ENCODE measurements at regions not wholly inside any gene's neighbourhood (a gene's known extent, or its start where the extent isn't known, plus 50 kb on each side); places are given as distances from the start of the nearest gene placed in this dataset.

DNA sequence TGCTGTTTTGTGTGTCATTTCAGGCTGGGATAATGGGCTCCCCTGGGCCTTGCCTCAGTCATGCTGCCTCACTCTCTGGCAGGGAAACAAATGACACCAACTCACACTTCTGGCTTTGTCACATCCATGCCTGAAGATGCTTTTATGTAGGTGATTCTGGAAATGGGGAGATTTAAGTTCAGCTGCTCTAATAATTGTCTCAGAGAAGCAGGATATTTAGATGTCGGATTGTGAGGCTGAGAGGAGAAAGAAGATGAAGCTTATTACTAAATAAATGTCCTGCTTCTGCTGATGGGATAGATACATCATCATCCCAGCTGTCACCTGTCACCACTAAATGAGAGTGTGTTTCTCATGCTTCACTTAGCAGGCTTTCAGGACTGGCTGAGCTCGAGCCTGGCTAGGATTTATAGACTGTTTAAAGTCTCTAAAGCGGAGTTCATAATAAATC, 480.2 kb upstream of the SPTLC3 start:
- ChIA-PET POLR2A (no interaction called here), CTCF (ENCODE audit: low intra/inter-chr PET ratio) (no interaction called here)
- TF ChIP-seq ZNF408 (CRISPR knock-in tag; IDR thresholded peaks at IDR 0.05; ENCODE audit: low read depth) = no peak
- TF ChIP-seq ZNF165 (CRISPR knock-in tag; IDR thresholded peaks at IDR 0.05; ENCODE audit: borderline replicate concordance) = no peak
- TF ChIP-seq LARP7 (IDR thresholded peaks at IDR 0.05) = no peak
- no peak for TF ChIP-seq TCFL5 (CRISPR knock-in tag; conservative IDR thresholded peaks at IDR 0.05)
- no peak for TF ChIP-seq ZBTB2 (IDR thresholded peaks at IDR 0.05)
- no peak for TF ChIP-seq ILF3 (IDR thresholded peaks at IDR 0.05; ENCODE audit: borderline replicate concordance)
- no peak for TF ChIP-seq SAFB (IDR thresholded peaks at IDR 0.05; ENCODE audit: borderline replicate concordance, low read depth, low read length)
- TF ChIP-seq CHD2 (IDR thresholded peaks at IDR 0.05; ENCODE audit: low read depth, low read length) = no peak
- TF ChIP-seq POLR3G (IDR thresholded peaks at IDR 0.05; ENCODE audit: extremely low read depth, insufficient read length, insufficient replicate concordance) = no peak
- no peak for TF ChIP-seq SRSF9 (IDR thresholded peaks at IDR 0.05; ENCODE audit: borderline replicate concordance, low read depth, low read length)
- no peak for TF ChIP-seq ZNF445 (CRISPR knock-in tag; IDR thresholded peaks at IDR 0.05; ENCODE audit: low read depth)
- no peak for TF ChIP-seq RFX1 (IDR thresholded peaks at IDR 0.05)
- TF ChIP-seq RBBP5 (IDR thresholded peaks at IDR 0.05; ENCODE audit: borderline replicate concordance, insufficient read depth, low read length, poor library complexity, severe bottlenecking) = no peak
- TF ChIP-seq SP2 (IDR thresholded peaks at IDR 0.05; ENCODE audit: extremely low read depth, low read depth, low read length, poor library complexity, severe bottlenecking) = no peak
- no peak for TF ChIP-seq WHSC1 (IDR thresholded peaks at IDR 0.05; ENCODE audit: low read length)
- no peak for TF ChIP-seq NRF1 (conservative IDR thresholded peaks at IDR 0.05 in 1 of 2, IDR thresholded peaks at IDR 0.05 in 1 of 2)
- no peak for TF ChIP-seq NCOA2 (IDR thresholded peaks at IDR 0.05; ENCODE audit: partially characterized antibody in 2 of 2)
- TF ChIP-seq, protein P1, sequence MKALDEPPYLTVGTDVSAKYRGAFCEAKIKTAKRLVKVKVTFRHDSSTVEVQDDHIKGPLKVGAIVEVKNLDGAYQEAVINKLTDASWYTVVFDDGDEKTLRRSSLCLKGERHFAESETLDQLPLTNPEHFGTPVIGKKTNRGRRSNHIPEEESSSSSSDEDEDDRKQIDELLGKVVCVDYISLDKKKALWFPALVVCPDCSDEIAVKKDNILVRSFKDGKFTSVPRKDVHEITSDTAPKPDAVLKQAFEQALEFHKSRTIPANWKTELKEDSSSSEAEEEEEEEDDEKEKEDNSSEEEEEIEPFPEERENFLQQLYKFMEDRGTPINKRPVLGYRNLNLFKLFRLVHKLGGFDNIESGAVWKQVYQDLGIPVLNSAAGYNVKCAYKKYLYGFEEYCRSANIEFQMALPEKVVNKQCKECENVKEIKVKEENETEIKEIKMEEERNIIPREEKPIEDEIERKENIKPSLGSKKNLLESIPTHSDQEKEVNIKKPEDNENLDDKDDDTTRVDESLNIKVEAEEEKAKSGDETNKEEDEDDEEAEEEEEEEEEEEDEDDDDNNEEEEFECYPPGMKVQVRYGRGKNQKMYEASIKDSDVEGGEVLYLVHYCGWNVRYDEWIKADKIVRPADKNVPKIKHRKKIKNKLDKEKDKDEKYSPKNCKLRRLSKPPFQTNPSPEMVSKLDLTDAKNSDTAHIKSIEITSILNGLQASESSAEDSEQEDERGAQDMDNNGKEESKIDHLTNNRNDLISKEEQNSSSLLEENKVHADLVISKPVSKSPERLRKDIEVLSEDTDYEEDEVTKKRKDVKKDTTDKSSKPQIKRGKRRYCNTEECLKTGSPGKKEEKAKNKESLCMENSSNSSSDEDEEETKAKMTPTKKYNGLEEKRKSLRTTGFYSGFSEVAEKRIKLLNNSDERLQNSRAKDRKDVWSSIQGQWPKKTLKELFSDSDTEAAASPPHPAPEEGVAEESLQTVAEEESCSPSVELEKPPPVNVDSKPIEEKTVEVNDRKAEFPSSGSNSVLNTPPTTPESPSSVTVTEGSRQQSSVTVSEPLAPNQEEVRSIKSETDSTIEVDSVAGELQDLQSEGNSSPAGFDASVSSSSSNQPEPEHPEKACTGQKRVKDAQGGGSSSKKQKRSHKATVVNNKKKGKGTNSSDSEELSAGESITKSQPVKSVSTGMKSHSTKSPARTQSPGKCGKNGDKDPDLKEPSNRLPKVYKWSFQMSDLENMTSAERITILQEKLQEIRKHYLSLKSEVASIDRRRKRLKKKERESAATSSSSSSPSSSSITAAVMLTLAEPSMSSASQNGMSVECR (CRISPR knock-in tag; IDR thresholded peaks at IDR 0.05) = no peak
- no peak for TF ChIP-seq CXXC5 (CRISPR knock-in tag; IDR thresholded peaks at IDR 0.05)
- FAIRE-seq (no peak), DNase-seq (ENCODE audit: extremely low read depth in 1 of 4, low spot score in 3 of 4) (no peak), ATAC-seq (no peak)
- H3K9ac ChIP-seq (ENCODE audit: insufficient read depth in 1 of 2, low read depth in 2 of 2, low read length in 2 of 2) = no peak overlapping the region
- no peaks in the 10 kb centered on the region for H4K20me1 ChIP-seq (replicated peaks; ENCODE audit: control insufficient read depth, insufficient read depth, low read length)
- intact Hi-C loops (cut with micrococcal nuclease) (no loop called here), in situ Hi-C loops (cut with MboI) (no loop called here)
- H3K9me3 ChIP-seq (replicated peaks; ENCODE audit: control insufficient read depth, insufficient read depth, low read depth, low read length) = no peaks in the 10 kb centered on the region
- H3K27me3 ChIP-seq (ENCODE audit: control insufficient read depth in 2 of 2, insufficient read depth in 2 of 2, low read length in 2 of 2) = no peaks in the 10 kb centered on the region
- WGBS (ENCODE audit: insufficient coverage, low coverage, missing lambda C conversion rate) = 0% methylated on average over 3 of the region's 3 CpGs
- H3K36me3 ChIP-seq (ENCODE audit: control insufficient read depth, insufficient read depth, low read length) = no peaks in the 10 kb centered on the region
- H3K27ac ChIP-seq (ENCODE audit: extremely low read depth, low read depth, low read length) = no peak overlapping the region
- H3K4me3 ChIP-seq = no peak overlapping the region
- no peaks in the 10 kb centered on the region for H3K4me1 ChIP-seq (replicated peaks in 1 of 2; ENCODE audit: control insufficient read depth in 2 of 2, insufficient read depth in 2 of 2, low read length in 2 of 2)
- H3K79me2 ChIP-seq (ENCODE audit: control insufficient read depth, insufficient read depth, low read length) = no peaks in the 10 kb centered on the region
- H3K4me2 ChIP-seq (ENCODE audit: insufficient read depth, low read length) = no peak overlapping the region
- no peak overlapping the region for H2AFZ ChIP-seq (ENCODE audit: low read depth, low read length)
- H3K9me1 ChIP-seq (ENCODE audit: control insufficient read depth, insufficient read depth, low read length) = no peaks in the 10 kb centered on the region
- BruUV-seq (replicated peaks) = no TSS peak
